ENCODE measurements at regions not wholly inside any gene's neighbourhood (a gene's known extent, or its start where the extent isn't known, plus 50 kb on each side); places are given as distances from the start of the nearest gene placed in this dataset.

- no peak overlapping the region for H3K27ac ChIP-seq (ENCODE audit: insufficient read depth, low read length, poor library complexity, severe bottlenecking)
- no peaks in the 10 kb centered on the region for H3K36me3 ChIP-seq (ENCODE audit: control insufficient read depth, insufficient read depth, low read length)
- no peak overlapping the region for H3K4me3 ChIP-seq (ENCODE audit: insufficient read depth, low read depth, low read length, poor library complexity, severe bottlenecking)
- H3K4me1 ChIP-seq (ENCODE audit: control insufficient read depth, insufficient read depth, low read length, poor library complexity, severe bottlenecking): no peaks in the 10 kb centered on the region
- peaks cover 7% of the 10 kb centered on the region for H3K9me3 ChIP-seq (ENCODE audit: control insufficient read depth, low read length)
- H3K27me3 ChIP-seq (replicated peaks; ENCODE audit: control insufficient read depth, insufficient read depth, low read length, poor library complexity, severe bottlenecking): no peaks in the 10 kb centered on the region
- DNase-seq: no peak
These were observed 635.4 kb upstream of the FZD8 start for GRCh38 chr10:36277459-36277858.

GRCh38 chr10:36271627-36272340, 629.7 kb upstream of the FZD8 start:
- Histone ChIP-seq H3K4me1 (ENCODE audit: control insufficient read depth, insufficient read depth, low read length, poor library complexity, severe bottlenecking) (no peaks in the 10 kb centered on the region), H3K4me3 (ENCODE audit: insufficient read depth, low read depth, low read length, poor library complexity, severe bottlenecking) (no peak overlapping the region), H3K36me3 (ENCODE audit: control insufficient read depth, insufficient read depth, low read length) (no peaks in the 10 kb centered on the region), H3K27me3 (replicated peaks; ENCODE audit: control insufficient read depth, insufficient read depth, low read length, poor library complexity, severe bottlenecking) (no peaks in the 10 kb centered on the region), H3K27ac (ENCODE audit: insufficient read depth, low read length, poor library complexity, severe bottlenecking) (no peak overlapping the region), H3K9me3 (ENCODE audit: control insufficient read depth, low read length) (no peaks in the 10 kb centered on the region)
- no peak for DNase-seq

GRCh38 chr10:36269222-36269621, 627.1 kb upstream of the FZD8 start:
- DNase-seq: no peak
- Histone ChIP-seq H3K27ac (ENCODE audit: insufficient read depth, low read length, poor library complexity, severe bottlenecking) (no peak overlapping the region), H3K36me3 (ENCODE audit: control insufficient read depth, insufficient read depth, low read length) (no peaks in the 10 kb centered on the region), H3K4me1 (ENCODE audit: control insufficient read depth, insufficient read depth, low read length, poor library complexity, severe bottlenecking) (no peaks in the 10 kb centered on the region), H3K9me3 (ENCODE audit: control insufficient read depth, low read length) (no peaks in the 10 kb centered on the region), H3K4me3 (ENCODE audit: insufficient read depth, low read depth, low read length, poor library complexity, severe bottlenecking) (no peak overlapping the region), H3K27me3 (replicated peaks; ENCODE audit: control insufficient read depth, insufficient read depth, low read length, poor library complexity, severe bottlenecking) (no peaks in the 10 kb centered on the region)

GRCh38 chr10:36266923-36267322, 624.8 kb upstream of the FZD8 start:
- Histone ChIP-seq H3K36me3 (ENCODE audit: control insufficient read depth, insufficient read depth, low read length) (no peaks in the 10 kb centered on the region), H3K4me3 (ENCODE audit: insufficient read depth, low read depth, low read length, poor library complexity, severe bottlenecking) (no peak overlapping the region), H3K27me3 (replicated peaks; ENCODE audit: control insufficient read depth, insufficient read depth, low read length, poor library complexity, severe bottlenecking) (no peaks in the 10 kb centered on the region), H3K27ac (ENCODE audit: insufficient read depth, low read length, poor library complexity, severe bottlenecking) (no peak overlapping the region), H3K4me1 (ENCODE audit: control insufficient read depth, insufficient read depth, low read length, poor library complexity, severe bottlenecking) (no peaks in the 10 kb centered on the region), H3K9me3 (ENCODE audit: control insufficient read depth, low read length) (no peaks in the 10 kb centered on the region)
- DNase-seq: no peak

GRCh38 chr10:36265741-36266140, 623.6 kb upstream of the FZD8 start:
- no peaks in the 10 kb centered on the region for H3K4me1 ChIP-seq (ENCODE audit: control insufficient read depth, insufficient read depth, low read length, poor library complexity, severe bottlenecking)
- H3K27ac ChIP-seq (ENCODE audit: insufficient read depth, low read length, poor library complexity, severe bottlenecking): no peak overlapping the region
- H3K9me3 ChIP-seq (ENCODE audit: control insufficient read depth, low read length): no peaks in the 10 kb centered on the region
- no peaks in the 10 kb centered on the region for H3K36me3 ChIP-seq (ENCODE audit: control insufficient read depth, insufficient read depth, low read length)
- no peaks in the 10 kb centered on the region for H3K27me3 ChIP-seq (replicated peaks; ENCODE audit: control insufficient read depth, insufficient read depth, low read length, poor library complexity, severe bottlenecking)
- no peak for DNase-seq
- no peak overlapping the region for H3K4me3 ChIP-seq (ENCODE audit: insufficient read depth, low read depth, low read length, poor library complexity, severe bottlenecking)

GRCh38 chr10:36263871-36264270, 621.8 kb upstream of the FZD8 start:
- H3K4me1 ChIP-seq (ENCODE audit: control insufficient read depth, insufficient read depth, low read length, poor library complexity, severe bottlenecking): no peaks in the 10 kb centered on the region
- no peak overlapping the region for H3K27ac ChIP-seq (ENCODE audit: insufficient read depth, low read length, poor library complexity, severe bottlenecking)
- no peak overlapping the region for H3K4me3 ChIP-seq (ENCODE audit: insufficient read depth, low read depth, low read length, poor library complexity, severe bottlenecking)
- DNase-seq: no peak
- no peaks in the 10 kb centered on the region for H3K27me3 ChIP-seq (replicated peaks; ENCODE audit: control insufficient read depth, insufficient read depth, low read length, poor library complexity, severe bottlenecking)
- H3K9me3 ChIP-seq (ENCODE audit: control insufficient read depth, low read length): no peaks in the 10 kb centered on the region
- H3K36me3 ChIP-seq (ENCODE audit: control insufficient read depth, insufficient read depth, low read length): no peaks in the 10 kb centered on the region

- H3K4me1 ChIP-seq (ENCODE audit: control insufficient read depth, insufficient read depth, low read length, poor library complexity, severe bottlenecking): no peaks in the 10 kb centered on the region
- no peak overlapping the region for H3K27ac ChIP-seq (ENCODE audit: insufficient read depth, low read length, poor library complexity, severe bottlenecking)
- no peaks in the 10 kb centered on the region for H3K27me3 ChIP-seq (replicated peaks; ENCODE audit: control insufficient read depth, insufficient read depth, low read length, poor library complexity, severe bottlenecking)
- H3K36me3 ChIP-seq (ENCODE audit: control insufficient read depth, insufficient read depth, low read length): no peaks in the 10 kb centered on the region
- no peaks in the 10 kb centered on the region for H3K9me3 ChIP-seq (ENCODE audit: control insufficient read depth, low read length)
- no peak overlapping the region for H3K4me3 ChIP-seq (ENCODE audit: insufficient read depth, low read depth, low read length, poor library complexity, severe bottlenecking)
- DNase-seq: no peak
These were observed 614.9 kb upstream of the FZD8 start for GRCh38 chr10:36256948-36257356.

- no peak for DNase-seq
- no peaks in the 10 kb centered on the region for H3K4me1 ChIP-seq (ENCODE audit: control insufficient read depth, insufficient read depth, low read length, poor library complexity, severe bottlenecking)
- no peak overlapping the region for H3K4me3 ChIP-seq (ENCODE audit: insufficient read depth, low read depth, low read length, poor library complexity, severe bottlenecking)
- no peaks in the 10 kb centered on the region for H3K9me3 ChIP-seq (ENCODE audit: control insufficient read depth, low read length)
- no peaks in the 10 kb centered on the region for H3K27me3 ChIP-seq (replicated peaks; ENCODE audit: control insufficient read depth, insufficient read depth, low read length, poor library complexity, severe bottlenecking)
- H3K36me3 ChIP-seq (ENCODE audit: control insufficient read depth, insufficient read depth, low read length): no peaks in the 10 kb centered on the region
- no peak overlapping the region for H3K27ac ChIP-seq (ENCODE audit: insufficient read depth, low read length, poor library complexity, severe bottlenecking)
These were observed 614.1 kb upstream of the FZD8 start for GRCh38 chr10:36256166-36256565.

- Histone ChIP-seq H3K4me3 (ENCODE audit: insufficient read depth, low read depth, low read length, poor library complexity, severe bottlenecking) (no peak overlapping the region), H3K27ac (ENCODE audit: insufficient read depth, low read length, poor library complexity, severe bottlenecking) (no peak overlapping the region), H3K9me3 (ENCODE audit: control insufficient read depth, low read length) (no peaks in the 10 kb centered on the region), H3K36me3 (ENCODE audit: control insufficient read depth, insufficient read depth, low read length) (no peaks in the 10 kb centered on the region), H3K27me3 (replicated peaks; ENCODE audit: control insufficient read depth, insufficient read depth, low read length, poor library complexity, severe bottlenecking) (no peaks in the 10 kb centered on the region), H3K4me1 (ENCODE audit: control insufficient read depth, insufficient read depth, low read length, poor library complexity, severe bottlenecking) (no peaks in the 10 kb centered on the region)
- DNase-seq: no peak
These were observed 612.1 kb upstream of the FZD8 start for GRCh38 chr10:36254199-36254598.

GRCh38 chr10:36253731-36254130, 611.6 kb upstream of the FZD8 start:
- Histone ChIP-seq H3K4me1 (ENCODE audit: control insufficient read depth, insufficient read depth, low read length, poor library complexity, severe bottlenecking) (no peaks in the 10 kb centered on the region), H3K4me3 (ENCODE audit: insufficient read depth, low read depth, low read length, poor library complexity, severe bottlenecking) (no peak overlapping the region), H3K9me3 (ENCODE audit: control insufficient read depth, low read length) (no peaks in the 10 kb centered on the region), H3K27ac (ENCODE audit: insufficient read depth, low read length, poor library complexity, severe bottlenecking) (no peak overlapping the region), H3K27me3 (replicated peaks; ENCODE audit: control insufficient read depth, insufficient read depth, low read length, poor library complexity, severe bottlenecking) (no peaks in the 10 kb centered on the region), H3K36me3 (ENCODE audit: control insufficient read depth, insufficient read depth, low read length) (no peaks in the 10 kb centered on the region)
- no peak for DNase-seq

Data from effector memory CD4-positive, alpha-beta T cell (primary cell).